ENCODE measurements at regions not wholly inside any gene's neighbourhood (a gene's known extent, or its start where the extent isn't known, plus 50 kb on each side); places are given as distances from the start of the nearest gene placed in this dataset.

GRCh38 chr4:127118681-127119080, 514.1 kb upstream of the INTU start:
- TF ChIP-seq POLR2AphosphoS5 (IDR thresholded peaks at IDR 0.05; ENCODE audit: low read depth, low read length) (no peak), PAX5 (IDR thresholded peaks at IDR 0.05; ENCODE audit: insufficient read depth, low read length, severe bottlenecking) (no peak), TAF1 (IDR thresholded peaks at IDR 0.05; ENCODE audit: low read depth, low read length) (no peak), POLR2A (IDR thresholded peaks at IDR 0.05; ENCODE audit: low read depth, low read length) (no peak)
